ENCODE measurements at regions not wholly inside any gene's neighbourhood (a gene's known extent, or its start where the extent isn't known, plus 50 kb on each side); places are given as distances from the start of the nearest gene placed in this dataset.

DNA sequence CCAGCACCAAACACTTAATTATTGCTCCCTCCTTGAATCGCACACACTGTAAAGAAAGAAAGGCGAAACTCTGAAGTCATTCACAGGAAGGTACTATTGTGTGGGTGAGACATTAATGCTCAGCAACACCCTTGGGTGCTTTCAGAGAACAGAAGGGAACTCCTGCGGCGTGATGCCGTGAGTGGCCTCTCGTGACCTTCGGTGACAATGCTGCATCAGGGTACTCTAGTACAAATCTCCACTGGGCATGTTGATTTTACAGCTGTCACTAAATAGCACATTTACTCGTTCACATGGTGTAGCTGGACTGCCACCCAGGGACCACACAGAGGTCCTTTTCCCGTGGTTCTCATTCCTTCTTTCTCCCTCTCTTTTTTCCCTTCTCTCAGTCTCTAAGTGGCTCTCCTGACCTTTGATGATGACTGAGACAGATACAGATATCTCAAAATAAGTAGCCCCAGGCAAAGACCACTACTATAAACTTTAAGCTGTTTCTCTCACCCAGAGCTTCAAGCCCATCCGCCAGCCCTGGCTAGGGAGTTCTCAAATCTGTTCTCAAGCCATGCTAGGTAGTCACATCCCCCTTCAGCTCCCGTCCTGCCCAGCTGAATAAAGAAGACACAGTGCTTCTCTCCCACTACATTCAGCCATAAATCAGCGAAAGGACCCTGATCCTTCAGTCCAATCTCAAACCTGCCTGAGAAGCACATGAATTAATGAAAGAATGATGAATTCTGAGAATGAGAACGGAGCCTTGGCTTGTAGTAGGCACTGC is 223.4 kb upstream of the FMN2 start:
- intact Hi-C loops (cut with micrococcal nuclease; ENCODE audit: unreplicated experiment), result no loop called here
- BruUV-seq (replicated peaks), result no TSS peak
- no peaks in the 10 kb centered on the region for H3K27me3 ChIP-seq (replicated peaks; ENCODE audit: insufficient read depth, low read depth, low read length, poor library complexity)
- no peaks in the 10 kb centered on the region for H3K9me3 ChIP-seq (ENCODE audit: low read depth, low read length, poor library complexity, severe bottlenecking)
- H3K36me3 ChIP-seq (ENCODE audit: insufficient read depth, low read length, poor library complexity, severe bottlenecking), result no peaks in the 10 kb centered on the region
- no peaks in the 10 kb centered on the region for H3K4me1 ChIP-seq (ENCODE audit: insufficient read depth, low read length, poor library complexity, severe bottlenecking)
- POLR2A ChIA-PET (ENCODE audit: low non-redundant PET), result no interaction called here
- TF ChIP-seq, protein P1, sequence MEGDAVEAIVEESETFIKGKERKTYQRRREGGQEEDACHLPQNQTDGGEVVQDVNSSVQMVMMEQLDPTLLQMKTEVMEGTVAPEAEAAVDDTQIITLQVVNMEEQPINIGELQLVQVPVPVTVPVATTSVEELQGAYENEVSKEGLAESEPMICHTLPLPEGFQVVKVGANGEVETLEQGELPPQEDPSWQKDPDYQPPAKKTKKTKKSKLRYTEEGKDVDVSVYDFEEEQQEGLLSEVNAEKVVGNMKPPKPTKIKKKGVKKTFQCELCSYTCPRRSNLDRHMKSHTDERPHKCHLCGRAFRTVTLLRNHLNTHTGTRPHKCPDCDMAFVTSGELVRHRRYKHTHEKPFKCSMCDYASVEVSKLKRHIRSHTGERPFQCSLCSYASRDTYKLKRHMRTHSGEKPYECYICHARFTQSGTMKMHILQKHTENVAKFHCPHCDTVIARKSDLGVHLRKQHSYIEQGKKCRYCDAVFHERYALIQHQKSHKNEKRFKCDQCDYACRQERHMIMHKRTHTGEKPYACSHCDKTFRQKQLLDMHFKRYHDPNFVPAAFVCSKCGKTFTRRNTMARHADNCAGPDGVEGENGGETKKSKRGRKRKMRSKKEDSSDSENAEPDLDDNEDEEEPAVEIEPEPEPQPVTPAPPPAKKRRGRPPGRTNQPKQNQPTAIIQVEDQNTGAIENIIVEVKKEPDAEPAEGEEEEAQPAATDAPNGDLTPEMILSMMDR (conservative IDR thresholded peaks at IDR 0.05; ENCODE audit: low read depth, low read length), result no peak
- TF ChIP-seq EZH2 (IDR thresholded peaks at IDR 0.05; ENCODE audit: borderline replicate concordance, low read depth, low read length, poor library complexity, severe bottlenecking), result no peak
- no peak for DNase-seq (ENCODE audit: low spot score)
- CTCF ChIA-PET, result no interaction called here
- H3K4me3 ChIP-seq (ENCODE audit: low read depth, low read length, poor library complexity, severe bottlenecking), result no peak overlapping the region
- H3K27ac ChIP-seq (ENCODE audit: low read depth, low read length, poor library complexity, severe bottlenecking), result no peak overlapping the region

- CTCF ChIA-PET, result no interaction called here
Observed at GRCh38 chr1:239870194-239870593, 221.5 kb upstream of the FMN2 start.

GRCh38 chr1:239872626-239873025 is 219.1 kb upstream of the FMN2 start:
- CTCF ChIA-PET, result no interaction called here

More at GRCh38 chr1:239870194-239870593, 221.5 kb upstream of the FMN2 start:
- no peaks in the 10 kb centered on the region for H3K27me3 ChIP-seq (replicated peaks; ENCODE audit: insufficient read depth, low read depth, low read length, poor library complexity)
- H3K27ac ChIP-seq (ENCODE audit: low read depth, low read length, poor library complexity, severe bottlenecking), result no peak overlapping the region
- no peaks in the 10 kb centered on the region for H3K4me1 ChIP-seq (ENCODE audit: insufficient read depth, low read length, poor library complexity, severe bottlenecking)
- H3K9me3 ChIP-seq (ENCODE audit: low read depth, low read length, poor library complexity, severe bottlenecking), result no peaks in the 10 kb centered on the region
- no peaks in the 10 kb centered on the region for H3K36me3 ChIP-seq (ENCODE audit: insufficient read depth, low read length, poor library complexity, severe bottlenecking)
- TF ChIP-seq, protein P1 (conservative IDR thresholded peaks at IDR 0.05; ENCODE audit: low read depth, low read length), result no peak
- no peak for TF ChIP-seq EZH2 (IDR thresholded peaks at IDR 0.05; ENCODE audit: borderline replicate concordance, low read depth, low read length, poor library complexity, severe bottlenecking)
- POLR2A ChIA-PET (ENCODE audit: low non-redundant PET), result no interaction called here
- BruUV-seq (replicated peaks), result no TSS peak
- DNase-seq (ENCODE audit: low spot score), result no peak
- intact Hi-C loops (cut with micrococcal nuclease; ENCODE audit: unreplicated experiment), result no loop called here
- H3K4me3 ChIP-seq (ENCODE audit: low read depth, low read length, poor library complexity, severe bottlenecking), result no peak overlapping the region

More at GRCh38 chr1:239872626-239873025, 219.1 kb upstream of the FMN2 start:
- TF ChIP-seq, protein P1 (conservative IDR thresholded peaks at IDR 0.05; ENCODE audit: low read depth, low read length), result no peak
- TF ChIP-seq EZH2 (IDR thresholded peaks at IDR 0.05; ENCODE audit: borderline replicate concordance, low read depth, low read length, poor library complexity, severe bottlenecking), result no peak
- Histone ChIP-seq H3K27ac (ENCODE audit: low read depth, low read length, poor library complexity, severe bottlenecking) (no peak overlapping the region), H3K9me3 (ENCODE audit: low read depth, low read length, poor library complexity, severe bottlenecking) (no peaks in the 10 kb centered on the region), H3K36me3 (ENCODE audit: insufficient read depth, low read length, poor library complexity, severe bottlenecking) (no peaks in the 10 kb centered on the region), H3K4me3 (ENCODE audit: low read depth, low read length, poor library complexity, severe bottlenecking) (no peak overlapping the region), H3K27me3 (replicated peaks; ENCODE audit: insufficient read depth, low read depth, low read length, poor library complexity) (no peaks in the 10 kb centered on the region), H3K4me1 (ENCODE audit: insufficient read depth, low read length, poor library complexity, severe bottlenecking) (no peaks in the 10 kb centered on the region)
- POLR2A ChIA-PET (ENCODE audit: low non-redundant PET), result no interaction called here
- DNase-seq (ENCODE audit: low spot score), result no peak
- no TSS peak for BruUV-seq (replicated peaks)
- intact Hi-C loops (cut with micrococcal nuclease; ENCODE audit: unreplicated experiment), result no loop called here
